Spinal cord (tissue), 9 donors: ENCODE measurements at regions not wholly inside any gene's neighbourhood (a gene's known extent, or its start where the extent isn't known, plus 50 kb on each side); places are given as distances from the start of the nearest gene placed in this dataset.
A peak's percentile ranks its signal among the peaks of the same experiment; 100 is the strongest.
"Not testable (repeated sequence)": the region's sequence is repeated elsewhere in the genome, so short reads cannot be mapped to it uniquely, and the experiment has no call there.

ENCODE experiments used
- DNase-seq, 6 donors: peaks; one replicate each; pipeline versions ENCODE4 v3.0.0 to v3.0.0-alpha.2; 2013 to 2015; ENCODE audit warnings: low spot score in 6 of 6, low read depth in 4 of 6
- H3K27ac ChIP-seq: one replicate; pipeline ENCODE4 v1.5.1; 2013; ENCODE audit warnings: low read depth, low read length, control low read depth
- H3K27me3 ChIP-seq: one replicate; pipeline ENCODE4 v1.6.1; 2013; ENCODE audit warnings: low read length; ENCODE audit not compliant: control insufficient read depth, insufficient read depth
- H3K36me3 ChIP-seq: one replicate; pipeline ENCODE4 v1.6.1; 2013; ENCODE audit warnings: low read length; ENCODE audit not compliant: control insufficient read depth, insufficient read depth
- H3K4me1 ChIP-seq: one replicate; pipeline ENCODE4 v1.6.1; 2013; ENCODE audit warnings: low read length; ENCODE audit not compliant: control insufficient read depth, insufficient read depth
- H3K4me3 ChIP-seq: one replicate; pipeline ENCODE4 v1.5.1; 2013; ENCODE audit warnings: low read depth, low read length, control low read depth
- H3K9me3 ChIP-seq: one replicate; pipeline ENCODE4 v1.6.1; 2013; ENCODE audit warnings: low read length; ENCODE audit not compliant: control insufficient read depth, insufficient read depth
- WGBS: methylation state at CpG from one replicate; pipeline ENCODE4 v1.1.5; 2013; ENCODE audit warnings: missing lambda C conversion rate; ENCODE audit not compliant: insufficient coverage; 5-methylcytosine and 5-hydroxymethylcytosine counted together
- donor health status: healthy.

GRCh38 chr9:32166316-32166715, 218.1 kb upstream of the ACO1 start:
- not testable (repeated sequence) for H3K9me3 ChIP-seq, H3K27ac ChIP-seq, H3K4me1 ChIP-seq, H3K4me3 ChIP-seq, DNase-seq, H3K36me3 ChIP-seq, H3K27me3 ChIP-seq
- 95% methylated on average over 6 of the region's 8 CpGs for WGBS

GRCh38 chr9:32171339-32171738, 213.1 kb upstream of the ACO1 start:
- WGBS = 83% methylated on average over 1 of the region's 3 CpGs
- no peak overlapping the region for H3K4me3 ChIP-seq
- no peak overlapping the region for H3K27ac ChIP-seq
- H3K4me1 ChIP-seq = no peaks in the 10 kb centered on the region
- DNase-seq = peak in 1 of 6 donors; percentile 9
- H3K9me3 ChIP-seq = no peaks in the 10 kb centered on the region
- H3K27me3 ChIP-seq = no peaks in the 10 kb centered on the region
- H3K36me3 ChIP-seq = no peaks in the 10 kb centered on the region

- peak in 4 of 6 donors; percentile 2 to 86 (median 38) for DNase-seq
- Histone ChIP-seq H3K4me3 (no peak overlapping the region), H3K27ac (no peak overlapping the region)
Measured at GRCh38 chr9:32172256-32172655, 212.2 kb upstream of the ACO1 start.

GRCh38 chr9:32177396-32177795, 207.0 kb upstream of the ACO1 start:
- H3K27me3 ChIP-seq = no peaks in the 10 kb centered on the region
- H3K36me3 ChIP-seq = no peaks in the 10 kb centered on the region
- no peak overlapping the region for H3K4me3 ChIP-seq
- WGBS = no CpG with 5 or more reads among the region's 3 CpGs
- DNase-seq = peak in 1 of 6 donors; percentile 7
- no peak overlapping the region for H3K27ac ChIP-seq
- no peaks in the 10 kb centered on the region for H3K9me3 ChIP-seq
- H3K4me1 ChIP-seq = no peaks in the 10 kb centered on the region

More at GRCh38 chr9:32172256-32172655, 212.2 kb upstream of the ACO1 start:
- H3K9me3 ChIP-seq = no peaks in the 10 kb centered on the region
- H3K27me3 ChIP-seq = no peaks in the 10 kb centered on the region
- no peaks in the 10 kb centered on the region for H3K36me3 ChIP-seq
- H3K4me1 ChIP-seq = no peaks in the 10 kb centered on the region

- Histone ChIP-seq H3K9me3 (no peaks in the 10 kb centered on the region), H3K27ac (no peak overlapping the region), H3K36me3 (no peaks in the 10 kb centered on the region), H3K27me3 (no peaks in the 10 kb centered on the region), H3K4me3 (no peak overlapping the region), H3K4me1 (no peaks in the 10 kb centered on the region)
- no peak for DNase-seq
- no CpG with 5 or more reads among the region's 1 CpG for WGBS
Measured at GRCh38 chr9:32180597-32180996, 203.8 kb upstream of the ACO1 start.

- H3K4me1 ChIP-seq = no peaks in the 10 kb centered on the region
- no peaks in the 10 kb centered on the region for H3K27me3 ChIP-seq
- no peak overlapping the region for H3K4me3 ChIP-seq
- peak in 1 of 6 donors; percentile 6 for DNase-seq
- H3K36me3 ChIP-seq = no peaks in the 10 kb centered on the region
- H3K27ac ChIP-seq = no peak overlapping the region
- no peaks in the 10 kb centered on the region for H3K9me3 ChIP-seq
Measured at GRCh38 chr9:32200241-32200640, 184.2 kb upstream of the ACO1 start.

- Histone ChIP-seq H3K36me3 (no peaks in the 10 kb centered on the region), H3K27ac (no peak overlapping the region), H3K27me3 (no peaks in the 10 kb centered on the region), H3K9me3 (no peaks in the 10 kb centered on the region), H3K4me3 (no peak overlapping the region), H3K4me1 (no peaks in the 10 kb centered on the region)
- no peak for DNase-seq
Measured at GRCh38 chr9:32200896-32201295, 183.5 kb upstream of the ACO1 start.

DNA sequence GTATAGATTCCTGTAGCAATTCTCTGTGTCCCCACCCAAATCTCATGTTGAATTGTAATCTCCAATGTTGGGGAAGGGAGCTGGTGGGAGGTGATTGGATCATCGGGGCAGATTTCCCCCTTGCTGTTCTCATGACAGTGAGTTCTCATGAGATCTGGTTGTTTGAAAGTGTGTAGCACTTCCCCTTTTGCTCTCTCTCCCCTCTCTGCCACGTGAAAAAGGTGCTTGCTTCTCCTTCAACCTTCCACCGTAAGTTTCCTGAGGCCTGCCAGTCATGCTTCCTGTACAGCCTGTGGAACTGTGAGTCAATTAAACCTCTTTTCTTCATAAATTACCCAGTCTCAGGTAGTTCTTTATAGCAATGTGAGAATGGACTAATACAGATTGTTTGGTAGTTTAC, 175.3 kb upstream of the ACO1 start:
- not testable (repeated sequence) for H3K27ac ChIP-seq, H3K36me3 ChIP-seq, H3K27me3 ChIP-seq, DNase-seq, H3K4me1 ChIP-seq, H3K9me3 ChIP-seq, H3K4me3 ChIP-seq
- WGBS = no CpG with 5 or more reads among the region's 3 CpGs

- no peaks in the 10 kb centered on the region for H3K9me3 ChIP-seq
- DNase-seq = no peak
- no peak overlapping the region for H3K27ac ChIP-seq
- H3K36me3 ChIP-seq = no peaks in the 10 kb centered on the region
- H3K27me3 ChIP-seq = no peaks in the 10 kb centered on the region
- no peaks in the 10 kb centered on the region for H3K4me1 ChIP-seq
- H3K4me3 ChIP-seq = no peak overlapping the region
Measured at GRCh38 chr9:32218100-32218767, 166.2 kb upstream of the ACO1 start.

GRCh38 chr9:32220750-32221149, 163.7 kb upstream of the ACO1 start:
- Histone ChIP-seq H3K27me3 (no peaks in the 10 kb centered on the region), H3K9me3 (no peaks in the 10 kb centered on the region), H3K4me1 (no peaks in the 10 kb centered on the region), H3K36me3 (no peaks in the 10 kb centered on the region), H3K27ac (no peak overlapping the region), H3K4me3 (no peak overlapping the region)
- DNase-seq = no peak
- no CpG with 5 or more reads among the region's 2 CpGs for WGBS
